HG03460 (cell line): ENCODE measurements at regions not wholly inside any gene's neighbourhood (a gene's known extent, or its start where the extent isn't known, plus 50 kb on each side); places are given as distances from the start of the nearest gene placed in this dataset.

Experiments used
- ATAC-seq: cut with Tn5 transposase; IDR thresholded peaks from one replicate; pipeline ENCODE4 v1.9.1; 2021; ENCODE audit not compliant: unreplicated experiment

GRCh38 chr14:31994391-31995033, 82.6 kb upstream of the ARHGAP5 start:
- ATAC-seq, result no peak

DNA sequence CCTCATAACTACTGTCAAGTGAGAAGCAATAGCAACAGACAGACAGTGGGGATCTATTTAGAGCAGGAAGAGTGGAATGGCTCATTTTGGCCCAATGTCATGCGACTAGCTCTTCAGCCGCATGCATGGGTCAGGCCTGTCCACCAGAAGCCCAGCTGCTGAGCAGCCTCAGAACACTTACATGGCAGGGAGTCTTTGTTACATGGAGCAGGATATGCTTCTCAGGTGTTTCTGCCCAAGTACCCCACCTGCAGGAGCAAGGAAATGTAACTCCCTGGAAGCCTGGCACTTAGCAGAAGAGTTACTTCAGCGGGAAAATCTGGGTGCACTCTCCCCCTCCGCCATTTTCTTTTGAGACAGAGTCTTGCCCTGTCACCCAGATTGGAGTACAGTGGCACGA, 73.5 kb upstream of the ARHGAP5 start:
- no peak for ATAC-seq

DNA sequence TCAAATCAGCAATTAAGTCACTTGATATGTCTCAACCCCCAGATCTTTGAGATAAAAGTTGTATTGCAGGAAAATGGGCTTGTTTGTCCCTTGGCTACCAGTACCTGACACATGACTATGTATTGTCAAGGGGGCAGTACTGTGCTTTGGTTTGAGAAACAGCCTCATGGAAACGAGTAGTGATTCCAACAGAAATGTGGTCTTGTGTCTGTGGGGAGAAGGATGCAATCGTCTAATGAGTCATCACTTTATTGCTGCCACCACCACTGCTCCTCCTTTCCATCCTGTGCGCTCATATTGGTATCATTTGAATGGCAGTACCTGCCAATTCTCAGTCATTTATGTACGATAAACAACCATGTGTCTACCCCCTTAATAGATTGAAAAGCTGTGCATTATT, 72.8 kb upstream of the ARHGAP5 start:
- no peak for ATAC-seq

DNA sequence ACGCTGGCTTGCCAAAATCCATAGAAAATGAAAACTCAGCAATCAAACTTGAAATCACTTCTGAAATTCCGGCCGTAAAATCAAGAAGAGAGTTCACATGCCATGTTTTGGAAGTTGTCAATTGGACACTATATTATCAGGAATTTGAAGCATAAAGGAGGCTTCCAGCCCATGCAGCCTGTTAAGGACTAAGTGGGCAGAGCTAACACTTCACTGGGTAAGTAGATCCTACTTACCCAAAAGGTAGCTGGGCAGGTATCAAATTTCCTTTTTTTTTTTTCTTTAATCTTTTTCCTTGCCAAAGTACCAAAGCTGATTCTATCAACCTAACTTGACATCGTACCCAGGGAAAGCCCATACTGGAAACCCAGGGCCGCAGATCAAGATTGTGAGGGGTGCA, 71.5 kb upstream of the ARHGAP5 start:
- ATAC-seq, result no peak

GRCh38 chr14:32006263-32007110, 70.6 kb upstream of the ARHGAP5 start:
- no peak for ATAC-seq

DNA sequence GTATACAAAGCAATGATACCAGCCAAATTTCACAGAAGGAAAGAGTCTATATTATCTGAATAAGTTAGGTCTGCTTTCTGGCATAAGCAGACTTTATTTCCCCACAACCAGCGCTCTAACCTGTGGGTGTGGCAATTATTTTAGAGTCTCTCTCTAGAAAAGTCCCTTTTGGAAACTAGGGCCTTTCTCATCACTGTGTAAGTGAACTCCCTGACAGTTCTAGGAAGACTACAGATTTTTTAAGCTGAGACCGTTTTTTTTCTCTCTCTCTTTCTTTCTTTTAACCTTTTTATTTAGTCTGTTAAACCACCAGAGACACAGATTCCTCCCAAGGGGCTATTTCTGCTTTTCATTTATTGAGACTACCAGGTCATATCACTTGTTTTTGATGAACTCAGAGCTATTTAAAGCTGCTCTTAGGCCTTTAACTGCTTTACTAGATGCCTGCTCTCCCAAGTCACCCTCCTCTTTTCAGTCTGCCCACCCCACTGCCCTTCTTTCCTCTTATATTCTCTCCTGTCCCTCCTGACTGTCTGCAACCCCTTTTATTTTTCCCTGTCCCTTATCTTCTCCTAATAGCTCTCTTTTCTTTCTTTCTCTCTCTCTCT, 69.2 kb upstream of the ARHGAP5 start:
- no peak for ATAC-seq

GRCh38 chr14:32008602-32009193, 68.4 kb upstream of the ARHGAP5 start:
- no peak for ATAC-seq

DNA sequence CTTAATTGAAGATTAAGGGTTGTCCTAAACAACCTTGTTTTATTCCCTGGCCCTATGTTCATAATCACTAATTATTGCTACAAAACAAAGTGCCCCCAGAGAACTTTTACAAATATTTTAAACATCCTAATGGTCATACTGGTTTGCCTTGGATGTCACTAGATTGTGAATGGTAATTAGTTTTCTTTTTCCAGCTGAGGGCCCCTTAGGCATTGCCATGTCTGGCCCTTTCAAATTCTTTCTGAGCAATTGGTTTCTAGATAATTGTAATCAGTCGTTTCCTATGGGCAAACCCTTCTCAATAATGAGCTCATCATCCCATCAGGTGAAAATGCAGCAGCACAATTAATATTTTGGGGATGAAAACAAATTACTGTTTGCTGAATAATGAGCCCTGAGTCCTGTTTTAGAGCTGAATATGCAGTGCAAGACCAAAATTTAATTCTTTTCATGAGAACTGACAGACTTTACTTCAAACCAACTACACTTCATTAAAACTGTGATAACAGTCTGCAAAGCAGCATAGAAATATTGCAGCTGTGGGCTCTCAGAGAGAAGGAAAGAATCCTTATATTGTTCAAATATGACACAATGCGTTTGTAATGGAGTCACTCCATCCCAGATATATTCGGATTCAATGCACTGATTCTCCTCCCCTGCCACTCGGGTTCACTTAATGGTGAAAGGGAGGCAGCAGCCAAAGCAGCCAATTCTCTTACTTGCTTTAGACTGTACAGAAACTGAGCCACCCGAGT, 67.7 kb upstream of the ARHGAP5 start:
- no peak for ATAC-seq

DNA sequence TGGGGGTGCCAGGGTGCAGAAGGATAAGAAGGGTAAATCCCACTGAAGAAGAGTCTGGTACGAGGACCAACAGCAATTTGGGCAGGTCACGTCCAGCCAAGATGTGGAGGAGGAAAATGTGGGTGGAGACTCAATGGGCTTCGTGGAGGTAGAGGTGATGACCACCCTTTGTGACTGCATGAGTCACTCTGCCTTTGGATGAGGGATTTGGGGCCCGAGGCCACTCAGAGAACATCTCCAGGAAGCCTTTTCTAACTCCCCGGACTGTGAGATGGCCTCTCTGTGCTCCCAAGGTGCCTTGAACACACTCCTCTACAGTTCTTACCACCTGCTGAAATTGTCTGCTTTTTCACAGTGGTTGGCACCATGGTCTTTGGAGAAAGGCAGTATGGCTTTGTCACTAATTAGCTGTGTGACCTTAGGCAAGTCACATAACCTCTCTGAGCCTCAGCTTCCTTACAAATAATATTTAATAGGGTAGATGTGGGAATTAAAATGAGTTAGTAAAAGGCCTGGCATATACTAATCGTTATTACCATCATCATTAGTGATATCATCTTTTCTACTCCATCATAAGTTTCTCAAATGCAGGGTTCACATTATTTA, 67.0 kb upstream of the ARHGAP5 start:
- ATAC-seq, result no peak

GRCh38 chr14:32010604-32011125, 66.4 kb upstream of the ARHGAP5 start:
- no peak for ATAC-seq

GRCh38 chr14:32011225-32011624, 65.9 kb upstream of the ARHGAP5 start:
- no peak for ATAC-seq

- no peak for ATAC-seq
Observed at GRCh38 chr14:32012062-32012461, 65.0 kb upstream of the ARHGAP5 start.

GRCh38 chr14:32012571-32012970, 64.5 kb upstream of the ARHGAP5 start:
- ATAC-seq, result no peak

DNA sequence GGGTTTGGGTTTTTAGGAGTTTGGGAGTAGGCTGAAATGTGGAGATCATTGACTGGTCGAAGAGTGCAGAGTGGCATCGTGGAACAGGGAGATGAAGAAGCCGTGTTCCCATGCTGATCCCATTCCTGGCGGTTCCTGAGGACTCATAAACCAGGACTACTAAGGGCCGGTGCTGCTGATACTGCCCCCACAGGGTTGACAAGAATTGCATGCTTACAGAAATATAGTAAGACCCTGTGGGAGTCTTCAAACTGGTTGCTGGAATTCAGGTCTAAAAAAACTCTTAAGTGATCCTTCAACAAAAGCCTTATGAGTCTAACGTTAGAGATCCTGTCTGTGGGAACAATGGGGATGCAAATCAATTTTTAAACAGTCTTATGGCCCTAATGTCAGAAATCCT, 64.0 kb upstream of the ARHGAP5 start:
- ATAC-seq, result no peak

DNA sequence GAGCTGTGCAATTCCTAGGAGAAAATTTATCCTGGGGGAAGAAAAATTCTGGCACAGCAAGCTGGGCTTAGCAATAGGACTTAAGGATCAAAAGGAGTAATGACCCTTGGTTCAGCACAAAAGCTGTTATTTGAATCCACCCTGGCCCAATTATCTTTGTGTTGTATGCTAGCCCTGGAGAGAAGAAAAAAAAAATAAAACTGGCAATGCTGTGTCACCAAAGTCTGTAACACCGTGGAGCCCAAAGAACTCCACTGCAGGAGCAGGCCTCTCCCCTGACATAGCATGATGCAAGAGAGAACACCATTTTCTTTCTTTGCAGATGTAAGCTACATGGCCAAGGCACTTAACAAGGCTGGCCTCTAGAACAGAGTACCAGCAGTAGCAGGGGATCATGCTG, 63.0 kb upstream of the ARHGAP5 start:
- ATAC-seq, result no peak

- ATAC-seq, result no peak
Observed at GRCh38 chr14:32014498-32014897, 62.6 kb upstream of the ARHGAP5 start.

GRCh38 chr14:32015166-32015565, 61.9 kb upstream of the ARHGAP5 start:
- ATAC-seq, result no peak

GRCh38 chr14:32017587-32017986, 59.5 kb upstream of the ARHGAP5 start:
- ATAC-seq, result no peak

DNA sequence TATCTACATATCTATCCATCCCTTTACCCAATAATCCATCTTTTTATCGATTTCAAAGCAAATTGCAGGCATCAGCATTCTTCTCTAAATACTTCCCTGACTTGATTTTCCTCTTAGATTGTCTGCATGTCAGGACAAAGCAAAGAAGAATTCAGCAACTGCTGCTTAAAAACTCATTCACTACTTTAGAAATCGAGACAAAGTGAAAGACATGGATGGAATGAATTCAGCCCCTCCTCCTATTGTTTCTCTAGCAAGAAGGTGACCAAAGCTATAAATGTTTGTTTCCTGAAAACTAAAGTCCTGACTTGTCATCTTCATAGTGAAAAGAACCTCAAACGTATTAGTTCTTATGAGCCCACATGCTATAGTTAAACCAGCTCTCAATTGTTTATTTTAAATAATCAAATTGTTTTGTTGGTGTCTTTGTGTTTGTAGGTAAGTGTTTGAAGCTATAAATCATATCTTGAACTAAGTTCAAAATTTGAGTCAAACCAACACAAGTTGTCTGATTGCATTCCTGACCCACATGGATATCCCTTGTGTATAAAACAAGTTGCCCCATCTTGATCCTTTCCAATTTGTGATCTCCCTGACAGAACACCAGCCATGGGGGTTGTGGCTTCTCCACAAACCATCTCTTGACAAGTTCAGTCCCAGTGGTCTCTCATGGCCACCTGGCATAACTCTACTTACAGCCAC, 58.6 kb upstream of the ARHGAP5 start:
- ATAC-seq, result no peak

GRCh38 chr14:32019276-32019675, 57.8 kb upstream of the ARHGAP5 start:
- ATAC-seq, result no peak
